Peyer's patch (tissue), 4 donors: ENCODE measurements at regions not wholly inside any gene's neighbourhood (a gene's known extent, or its start where the extent isn't known, plus 50 kb on each side); places are given as distances from the start of the nearest gene placed in this dataset.

Source experiments
- DNase-seq, 3 donors: peaks; one replicate each; pipeline ENCODE4 v3.0.0-alpha.2; 2017 to 2019
- H3K27ac ChIP-seq, 4 donors: fragments of 200-600 bp; sonication (generic); one replicate each; pipeline ENCODE4 v1.5.1; 2016 to 2019
- H3K27me3 ChIP-seq, 2 donors: fragments of 200-600 bp; sonication (generic); one replicate each; pipeline ENCODE4 v1.5.1; 2019
- H3K36me3 ChIP-seq, 3 donors: fragments of 200-600 bp; sonication (generic); one replicate each; pipeline ENCODE4 v1.5.1; 2016 to 2019
- H3K4me1 ChIP-seq, 4 donors: fragments of 200-600 bp; sonication (generic); one replicate each; pipeline ENCODE4 v1.5.1; 2016 to 2019
- H3K4me3 ChIP-seq, 4 donors: fragments of 200-600 bp; sonication (generic); 1 replicate in 3 of 4; 2 replicates in 1 of 4; pipeline ENCODE4 v1.5.1; 2016 to 2019; ENCODE audit warnings: mild to moderate bottlenecking in 1 of 4
- H3K9me3 ChIP-seq, 4 donors: fragments of 200-600 bp; sonication (generic); one replicate each; pipeline ENCODE4 v1.5.1; 2016 to 2019; ENCODE audit warnings: mild to moderate bottlenecking in 1 of 4
- CTCF ChIP-seq, 6 experiments: fragments of 450-650 bp in 4 of 6; fragments of 200-600 bp in 2 of 6; sonication (generic) in 1 of 6; IDR thresholded peaks; one replicate each; pipeline ENCODE4 v1.5.1; 2017 to 2019; ENCODE audit warnings: antibody characterized with exemption in 6 of 6, mild to moderate bottlenecking in 3 of 6, moderate library complexity in 1 of 6
- POLR2A ChIP-seq, 2 donors: fragments of 450-650 bp; IDR thresholded peaks; one replicate each; pipeline ENCODE4 v1.5.1; 2017; ENCODE audit warnings: antibody characterized with exemption in 2 of 2, mild to moderate bottlenecking in 2 of 2, moderate library complexity in 2 of 2

GRCh38 chr14:98651037-98651436 lies 621.0 kb downstream of the BCL11B start:
- H3K4me3 ChIP-seq = no peak overlapping the region
- no peaks in the 10 kb centered on the region for H3K9me3 ChIP-seq
- no peaks in the 10 kb centered on the region for H3K36me3 ChIP-seq
- DNase-seq = no peak
- no peaks in the 10 kb centered on the region for H3K27me3 ChIP-seq
- TF ChIP-seq POLR2A (IDR thresholded peaks at IDR 0.05) = no peak
- no peak for TF ChIP-seq CTCF (IDR thresholded peaks at IDR 0.05)
- H3K4me1 ChIP-seq = no peaks in the 10 kb centered on the region
- H3K27ac ChIP-seq = no peak overlapping the region

GRCh38 chr14:98665007-98665406 lies 607.0 kb downstream of the BCL11B start:
- Histone ChIP-seq H3K36me3 (no peaks in the 10 kb centered on the region), H3K9me3 (no peaks in the 10 kb centered on the region), H3K4me1 (no peaks in the 10 kb centered on the region), H3K27me3 (no peaks in the 10 kb centered on the region), H3K4me3 (no peak overlapping the region), H3K27ac (no peak overlapping the region)
- TF ChIP-seq CTCF (IDR thresholded peaks at IDR 0.05) (no peak), POLR2A (IDR thresholded peaks at IDR 0.05) (no peak)
- DNase-seq = no peak

GRCh38 chr14:98666545-98666944 lies 605.5 kb downstream of the BCL11B start:
- no peak overlapping the region for H3K4me3 ChIP-seq
- TF ChIP-seq CTCF (IDR thresholded peaks at IDR 0.05) = no peak
- no peak for TF ChIP-seq POLR2A (IDR thresholded peaks at IDR 0.05)
- no peaks in the 10 kb centered on the region for H3K27me3 ChIP-seq
- no peaks in the 10 kb centered on the region for H3K36me3 ChIP-seq
- H3K4me1 ChIP-seq = no peaks in the 10 kb centered on the region
- no peak for DNase-seq
- no peak overlapping the region for H3K27ac ChIP-seq
- no peaks in the 10 kb centered on the region for H3K9me3 ChIP-seq

GRCh38 chr14:98682033-98682432 lies 590.0 kb downstream of the BCL11B start:
- no peak overlapping the region for H3K4me3 ChIP-seq
- no peak for DNase-seq
- no peaks in the 10 kb centered on the region for H3K9me3 ChIP-seq
- no peak for TF ChIP-seq POLR2A (IDR thresholded peaks at IDR 0.05)
- no peak for TF ChIP-seq CTCF (IDR thresholded peaks at IDR 0.05)
- no peaks in the 10 kb centered on the region for H3K27me3 ChIP-seq
- H3K27ac ChIP-seq = no peak overlapping the region
- H3K4me1 ChIP-seq = no peaks in the 10 kb centered on the region
- no peaks in the 10 kb centered on the region for H3K36me3 ChIP-seq

GRCh38 chr14:98682726-98683125 lies 589.3 kb downstream of the BCL11B start:
- no peaks in the 10 kb centered on the region for H3K9me3 ChIP-seq
- no peak for DNase-seq
- TF ChIP-seq POLR2A (IDR thresholded peaks at IDR 0.05) (no peak), CTCF (IDR thresholded peaks at IDR 0.05) (no peak)
- H3K27ac ChIP-seq = no peak overlapping the region
- H3K27me3 ChIP-seq = no peaks in the 10 kb centered on the region
- H3K4me3 ChIP-seq = no peak overlapping the region
- no peaks in the 10 kb centered on the region for H3K36me3 ChIP-seq
- no peaks in the 10 kb centered on the region for H3K4me1 ChIP-seq

GRCh38 chr14:98684468-98684867 lies 587.5 kb downstream of the BCL11B start:
- Histone ChIP-seq H3K36me3 (no peaks in the 10 kb centered on the region), H3K9me3 (no peaks in the 10 kb centered on the region), H3K4me1 (no peaks in the 10 kb centered on the region), H3K4me3 (no peak overlapping the region), H3K27me3 (no peaks in the 10 kb centered on the region), H3K27ac (no peak overlapping the region)
- DNase-seq = no peak
- no peak for TF ChIP-seq CTCF (IDR thresholded peaks at IDR 0.05)
- TF ChIP-seq POLR2A (IDR thresholded peaks at IDR 0.05) = no peak
